ENCODE measurements at regions not wholly inside any gene's neighbourhood (a gene's known extent, or its start where the extent isn't known, plus 50 kb on each side); places are given as distances from the start of the nearest gene placed in this dataset.

- no peak for TF ChIP-seq ATOH8 (CRISPR knock-in tag; IDR thresholded peaks at IDR 0.05; ENCODE audit: low read depth)
- peak; percentile 31; the same call in 1 of the 2 replicates for TF ChIP-seq JUNB (IDR thresholded peaks at IDR 0.05)
- no peak for TF ChIP-seq NPAS2 (CRISPR knock-in tag; IDR thresholded peaks at IDR 0.05; ENCODE audit: borderline replicate concordance)
- no peak for TF ChIP-seq MAZ (IDR thresholded peaks at IDR 0.05; ENCODE audit: borderline replicate concordance, low read depth, low read length)
- TF ChIP-seq E2F6 (IDR thresholded peaks at IDR 0.05; ENCODE audit: borderline replicate concordance, low read depth), result no peak
- no peak for TF ChIP-seq GATA3 (IDR thresholded peaks at IDR 0.05; ENCODE audit: borderline replicate concordance)
- TF ChIP-seq ZFP36 (IDR thresholded peaks at IDR 0.05; ENCODE audit: borderline replicate concordance, partially characterized antibody), result no peak
- no peak for TF ChIP-seq RAD21 (conservative IDR thresholded peaks at IDR 0.05 in 1 of 2, IDR thresholded peaks at IDR 0.05 in 1 of 2)
- no peak for TF ChIP-seq SREBF2 (IDR thresholded peaks at IDR 0.05)
- TF ChIP-seq EP300 (IDR thresholded peaks at IDR 0.05), result 0 out of 5 replicates have a peak, but pooled peaks of 1 of the 2 experiments have one; percentile 20
- no peak for TF ChIP-seq EHF (CRISPR knock-in tag; IDR thresholded peaks at IDR 0.05)
- no peak for TF ChIP-seq EHMT2 (IDR thresholded peaks at IDR 0.05; ENCODE audit: low read depth)
- TF ChIP-seq ZNF302 (CRISPR knock-in tag; IDR thresholded peaks at IDR 0.05), result no peak
These were observed 62.4 kb upstream of the NLK start (continued) for GRCh38 chr17:27980043-27980442.

GRCh38 chr17:27981978-27982377 lies 60.5 kb upstream of the NLK start:
- Histone ChIP-seq H3K4me2 (no peak overlapping the region), H3K4me3 (no peak overlapping the region), H3K4me1 (peaks cover 10% of the 10 kb centered on the region; the same call in 2 of the 3 replicates), H3K27ac (no peak overlapping the region), H3K9me3 (no peaks in the 10 kb centered on the region)
- FAIRE-seq, result no peak
- no peak for DNase-seq (ENCODE audit: low read depth in 1 of 2, low spot score in 1 of 2)
- ATAC-seq, result no peak
- TF ChIP-seq REST (IDR thresholded peaks at IDR 0.05), result no peak
- TF ChIP-seq KDM1A (IDR thresholded peaks at IDR 0.05; ENCODE audit: low read depth), result no peak
- TF ChIP-seq RFX5 (IDR thresholded peaks at IDR 0.05), result no peak
- TF ChIP-seq NFE2L2 (conservative IDR thresholded peaks at IDR 0.05; ENCODE audit: low read length), result no peak
- no peak for TF ChIP-seq TP53 (CRISPR knock-in tag; IDR thresholded peaks at IDR 0.05)
- TF ChIP-seq CBX2 (IDR thresholded peaks at IDR 0.05; ENCODE audit: borderline replicate concordance, low read depth), result no peak
- TF ChIP-seq PBX3 (IDR thresholded peaks at IDR 0.05), result no peak
- TF ChIP-seq EHMT2 (IDR thresholded peaks at IDR 0.05; ENCODE audit: low read depth), result no peak
- TF ChIP-seq POLR2AphosphoS2 (conservative IDR thresholded peaks at IDR 0.05; ENCODE audit: low read length), result no peak
- no peak for TF ChIP-seq HDAC2 (IDR thresholded peaks at IDR 0.05)
- TF ChIP-seq HOXB5 (CRISPR knock-in tag; IDR thresholded peaks at IDR 0.05), result no peak
- TF ChIP-seq JUNB (IDR thresholded peaks at IDR 0.05), result no peak
- TF ChIP-seq EP300 (IDR thresholded peaks at IDR 0.05), result no peak
- no peak for TF ChIP-seq HOXB13 (CRISPR knock-in tag; IDR thresholded peaks at IDR 0.05; ENCODE audit: low read depth)
- TF ChIP-seq KDM5A (IDR thresholded peaks at IDR 0.05), result no peak
- no peak for TF ChIP-seq CEBPB (IDR thresholded peaks at IDR 0.05)
- TF ChIP-seq ZNF302 (CRISPR knock-in tag; IDR thresholded peaks at IDR 0.05), result no peak
- TF ChIP-seq CTCF (IDR thresholded peaks at IDR 0.05), result no peak
- no peak for TF ChIP-seq HMGXB4 (CRISPR knock-in tag; IDR thresholded peaks at IDR 0.05; ENCODE audit: borderline replicate concordance)
- no peak for TF ChIP-seq PHF8 (IDR thresholded peaks at IDR 0.05; ENCODE audit: borderline replicate concordance, low read depth)
- CTCF ChIA-PET, result interaction anchor here (1.2 to 1.3 kb wide), 4 partner anchors 10 to 225 kb away, joined by 3 to 4 read pairs (median 4); no protein-coding TSS in a partner anchor
- POLR2A ChIA-PET, result no interaction called here
- 52% methylated on average over 3 of the region's 3 CpGs for WGBS (ENCODE audit: missing lambda C conversion rate)
